Nephron progenitor cell (in vitro differentiated cells): ENCODE measurements at regions not wholly inside any gene's neighbourhood (a gene's known extent, or its start where the extent isn't known, plus 50 kb on each side); places are given as distances from the start of the nearest gene placed in this dataset.

Experiments
- DNase-seq: peaks from one replicate; pipeline ENCODE4 v3.0.0; 2021
- H3K27ac Mint-ChIP-seq: 2 replicates; pipeline ENCODE4 v1.8.0; 2021; ENCODE audit warnings: mild to moderate bottlenecking, moderate library complexity, mixed read lengths
- H3K27me3 Mint-ChIP-seq: 2 replicates; pipeline ENCODE4 v1.8.0; 2021; ENCODE audit warnings: mild to moderate bottlenecking, low read depth, mixed read lengths; ENCODE audit not compliant: poor library complexity
- H3K36me3 Mint-ChIP-seq: 2 replicates; pipeline ENCODE4 v1.8.0; 2021; ENCODE audit warnings: low read depth, mixed read lengths
- H3K4me1 Mint-ChIP-seq: 2 replicates; pipeline ENCODE4 v1.8.0; 2021; ENCODE audit warnings: mixed read lengths
- H3K4me3 Mint-ChIP-seq: 2 replicates; pipeline ENCODE4 v1.8.0; 2021; ENCODE audit warnings: mild to moderate bottlenecking, moderate library complexity, mixed read lengths
- H3K9me3 Mint-ChIP-seq: 2 replicates; pipeline ENCODE4 v1.8.0; 2021; ENCODE audit warnings: mild to moderate bottlenecking, moderate library complexity, mixed read lengths
- CTCF ChIP-seq: fragments of 200-600 bp; sonication (generic); IDR thresholded peaks from 2 replicates; pipeline ENCODE4 v1.5.0; 2021; ENCODE audit warnings: antibody characterized with exemption

GRCh38 chr10:120011359-120012130, 119.0 kb downstream of the SEC23IP start:
- peaks cover 6% of the 10 kb centered on the region for H3K9me3 Mint-ChIP-seq
- H3K27me3 Mint-ChIP-seq: peaks cover 43% of the 10 kb centered on the region
- no peaks in the 10 kb centered on the region for H3K36me3 Mint-ChIP-seq
- no peak for TF ChIP-seq CTCF
- peaks cover 19% of the 10 kb centered on the region for H3K4me1 Mint-ChIP-seq
- peak; percentile 39 for DNase-seq
- no peak overlapping the region for H3K27ac Mint-ChIP-seq
- H3K4me3 Mint-ChIP-seq: peak overlapping the region; percentile 18

GRCh38 chr10:120012131-120012400, 119.5 kb downstream of the SEC23IP start:
- H3K9me3 Mint-ChIP-seq: peaks cover 6% of the 10 kb centered on the region
- peaks cover 19% of the 10 kb centered on the region for H3K4me1 Mint-ChIP-seq
- no peak for DNase-seq
- no peak overlapping the region for H3K27ac Mint-ChIP-seq
- no peaks in the 10 kb centered on the region for H3K36me3 Mint-ChIP-seq
- no peak for TF ChIP-seq CTCF
- H3K27me3 Mint-ChIP-seq: peaks cover 43% of the 10 kb centered on the region
- no peak overlapping the region for H3K4me3 Mint-ChIP-seq

GRCh38 chr10:120012566-120012965, 120.0 kb downstream of the SEC23IP start:
- peaks cover 43% of the 10 kb centered on the region for H3K27me3 Mint-ChIP-seq
- H3K36me3 Mint-ChIP-seq: no peaks in the 10 kb centered on the region
- DNase-seq: no peak
- no peak for TF ChIP-seq CTCF
- H3K9me3 Mint-ChIP-seq: peaks cover 6% of the 10 kb centered on the region
- peaks cover 19% of the 10 kb centered on the region for H3K4me1 Mint-ChIP-seq
- no peak overlapping the region for H3K4me3 Mint-ChIP-seq
- H3K27ac Mint-ChIP-seq: no peak overlapping the region

- H3K36me3 Mint-ChIP-seq: no peaks in the 10 kb centered on the region
- peaks cover 23% of the 10 kb centered on the region for H3K4me1 Mint-ChIP-seq
- H3K27me3 Mint-ChIP-seq: peaks cover 38% of the 10 kb centered on the region
- no peak overlapping the region for H3K4me3 Mint-ChIP-seq
- no peak overlapping the region for H3K27ac Mint-ChIP-seq
- TF ChIP-seq CTCF: no peak
- DNase-seq: no peak
- H3K9me3 Mint-ChIP-seq: peaks cover 6% of the 10 kb centered on the region
Observed at GRCh38 chr10:120014031-120014430, 121.5 kb downstream of the SEC23IP start.

GRCh38 chr10:120015064-120015463, 122.5 kb downstream of the SEC23IP start:
- no peak overlapping the region for H3K4me3 Mint-ChIP-seq

More at GRCh38 chr10:120015064-120015463, 122.5 kb downstream of the SEC23IP start:
- no peak for DNase-seq
- Mint-ChIP-seq H3K27me3 (peaks cover 37% of the 10 kb centered on the region), H3K4me1 (peaks cover 33% of the 10 kb centered on the region), H3K36me3 (no peaks in the 10 kb centered on the region), H3K9me3 (peaks cover 1% of the 10 kb centered on the region), H3K27ac (no peak overlapping the region)
- no peak for TF ChIP-seq CTCF
